GM12878 (cell line): ENCODE measurements at regions not wholly inside any gene's neighbourhood (a gene's known extent, or its start where the extent isn't known, plus 50 kb on each side); places are given as distances from the start of the nearest gene placed in this dataset.

ENCODE experiments used
- ATAC-seq: fragments of 200-7000 bp; cut with Tn5 transposase; 3 replicates; pipeline ENCODE4 v1.9.1; 2020; ENCODE audit warnings: mild to moderate bottlenecking, moderate library complexity
- BruUV-seq: library from RNA; stranded (reverse); fragments of 400-500 nt; replicated peaks from 2 replicates; lab custom pipeline; 2021; lab: Mats Ljungman, UMichigan
- CTCF ChIA-PET: fragments of 300-600 bp; sonication (Branson Sonifier 250); formaldehyde crosslinking; extraction: SDS; loops from one replicate; lab custom pipeline; 2021; ENCODE audit warnings: inconsistent platforms; lab: Yijun Ruan, JAX
- POLR2A ChIA-PET: fragments of 350-600 bp; formaldehyde crosslinking; extraction: SDS; loops from one replicate; lab custom pipeline; 2021; ENCODE audit warnings: inconsistent platforms; lab: Charles Lee
- RAD21 ChIA-PET: fragments of 300-600 bp; sonication (Branson Sonifier 250); formaldehyde crosslinking; loops from one replicate; lab custom pipeline; 2023; ENCODE audit warnings: antibody characterized with exemption; ENCODE audit not compliant: unreplicated experiment; lab: Charles Lee
- SMC1A ChIA-PET: fragments of 300-600 bp; sonication (Branson Sonifier 250); formaldehyde crosslinking; loops from one replicate; lab custom pipeline; 2023; ENCODE audit not compliant: unreplicated experiment, uncharacterized antibody; lab: Charles Lee
- DNase-seq: peaks from one replicate; pipeline ENCODE4 v3.0.0-alpha.2; 2011; ENCODE audit warnings: low read depth, low spot score
- FAIRE-seq: peaks from 3 replicates; lab custom pipeline; 2011; peaks lifted over from hg19 to GRCh38; lab: Jason Lieb, UNC
- H2AFZ ChIP-seq: 2 replicates; pipeline ENCODE4 v1.6.0; 2011; ENCODE audit warnings: low read depth, low read length, control low read depth; ENCODE audit not compliant: control insufficient read depth
- H3K27ac ChIP-seq: 2 replicates; pipeline ENCODE4 v1.5.1; 2011; ENCODE audit warnings: control low read depth; ENCODE audit not compliant: control insufficient read depth, insufficient read depth
- H3K27me3 ChIP-seq, 2 experiments: replicated peaks in 1 of 2; 2 replicates each; pipeline versions ENCODE4 v1.6.0 to v1.6.1; 2011; ENCODE audit warnings: low read length in 1 of 2; ENCODE audit not compliant: control insufficient read depth in 2 of 2, insufficient read depth in 2 of 2
- H3K36me3 ChIP-seq, 2 experiments: 2 replicates each; pipeline ENCODE4 v1.5.1; 2011; ENCODE audit warnings: low read length in 1 of 2; ENCODE audit not compliant: control insufficient read depth in 2 of 2, insufficient read depth in 2 of 2
- H3K4me1 ChIP-seq: 2 replicates; pipeline ENCODE4 v1.6.1; 2011; ENCODE audit warnings: mild to moderate bottlenecking, low read length, moderate library complexity, mixed read lengths; ENCODE audit not compliant: control insufficient read depth, insufficient read depth
- H3K4me2 ChIP-seq: 2 replicates; pipeline ENCODE4 v1.6.0; 2011; ENCODE audit warnings: control low read depth; ENCODE audit not compliant: control insufficient read depth, insufficient read depth
- H3K4me3 ChIP-seq: fragments of 200-600 bp; sonication (generic); 2 replicates; pipeline ENCODE4 v1.5.1; 2016
- H3K79me2 ChIP-seq: 2 replicates; pipeline ENCODE4 v1.6.0; 2011; ENCODE audit warnings: low read length; ENCODE audit not compliant: control insufficient read depth, insufficient read depth
- H3K9ac ChIP-seq: 2 replicates; pipeline ENCODE4 v1.8.0; 2011; ENCODE audit warnings: low read length, control low read depth, mixed read lengths; ENCODE audit not compliant: control insufficient read depth, insufficient read depth
- H3K9me3 ChIP-seq: replicated peaks from 3 replicates; pipeline ENCODE4 v1.5.1; 2011; ENCODE audit warnings: mild to moderate bottlenecking, low read length; ENCODE audit not compliant: control insufficient read depth, insufficient read depth
- H4K20me1 ChIP-seq: 2 replicates; pipeline ENCODE4 v1.6.0; 2011; ENCODE audit not compliant: control insufficient read depth, insufficient read depth
- ASH2L ChIP-seq: fragments of 300-600, 200-600 bp; sonication (generic); IDR thresholded peaks from 2 replicates; pipeline ENCODE4 v1.6.1; 2017; ENCODE audit warnings: low read depth, mild to moderate bottlenecking, borderline replicate concordance
- BCL11A ChIP-seq: IDR thresholded peaks from 2 replicates; pipeline ENCODE4 v1.6.1; 2011; ENCODE audit warnings: low read depth, low read length
- BHLHE40 ChIP-seq, 2 experiments: fragments of 450-650 bp in 1 of 2; IDR thresholded peaks; 2 replicates each; pipeline ENCODE4 v1.6.1; 2011 to 2017; ENCODE audit warnings: low read depth in 2 of 2, borderline replicate concordance in 1 of 2, improper control_type of control experiment in 1 of 2, low read length in 1 of 2, mild to moderate bottlenecking in 1 of 2
- CHD1 ChIP-seq: IDR thresholded peaks from 2 replicates; pipeline ENCODE4 v1.6.1; 2012; ENCODE audit warnings: low read depth, low read length, improper control_type of control experiment
- EED ChIP-seq: sonication (generic); IDR thresholded peaks from 2 replicates; pipeline ENCODE4 v1.6.1; 2016; ENCODE audit warnings: antibody characterized with exemption, low read depth
- ELK1 ChIP-seq: IDR thresholded peaks from 2 replicates; pipeline ENCODE4 v1.6.1; 2012; ENCODE audit warnings: low read depth, low read length, improper control_type of control experiment
- ESRRA ChIP-seq: IDR thresholded peaks from 2 replicates; pipeline ENCODE4 v1.6.1; 2012; ENCODE audit warnings: mild to moderate bottlenecking, low read length, improper control_type of control experiment
- EZH2 ChIP-seq: IDR thresholded peaks from 2 replicates; pipeline ENCODE4 v1.6.1; 2012; ENCODE audit warnings: low read depth, mild to moderate bottlenecking, control low read depth, inconsistent platforms, low read length, borderline replicate concordance; ENCODE audit not compliant: control insufficient read depth
- FOXK2 ChIP-seq: fragments of 450-650 bp; IDR thresholded peaks from 2 replicates; pipeline ENCODE4 v1.6.1; 2017; ENCODE audit warnings: mild to moderate bottlenecking, moderate library complexity
- HDGF ChIP-seq: fragments of 450-650 bp; IDR thresholded peaks from 2 replicates; pipeline ENCODE4 v1.6.1; 2016; ENCODE audit warnings: antibody characterized with exemption
- JUNB ChIP-seq: IDR thresholded peaks from 2 replicates; pipeline ENCODE4 v1.6.1; 2016; ENCODE audit warnings: antibody characterized with exemption, mild to moderate bottlenecking
- MAX ChIP-seq: IDR thresholded peaks from 2 replicates; pipeline ENCODE4 v1.6.1; 2012; ENCODE audit warnings: low read depth, low read length, improper control_type of control experiment
- MTA2 ChIP-seq: fragments of 450-650 bp; IDR thresholded peaks from 2 replicates; pipeline ENCODE4 v1.6.1; 2016; ENCODE audit warnings: low read depth, mild to moderate bottlenecking, moderate library complexity
- NKRF ChIP-seq: fragments of 450-650 bp; conservative IDR thresholded peaks from 2 replicates; pipeline ENCODE4 v1.6.1; 2017; ENCODE audit warnings: mild to moderate bottlenecking, moderate library complexity
- NR2F1 ChIP-seq: fragments of 450-650 bp; conservative IDR thresholded peaks from 2 replicates; pipeline ENCODE4 v1.6.1; 2017; ENCODE audit warnings: mild to moderate bottlenecking
- POLR2A ChIP-seq: IDR thresholded peaks from 2 replicates; pipeline ENCODE4 v1.6.1; 2011; ENCODE audit warnings: low read depth, mild to moderate bottlenecking, low read length
- POLR2AphosphoS2 ChIP-seq: IDR thresholded peaks from 2 replicates; pipeline ENCODE4 v1.6.1; 2011; ENCODE audit warnings: low read depth, mild to moderate bottlenecking, low read length, improper control_type of control experiment, moderate library complexity
- SMAD5 ChIP-seq: IDR thresholded peaks from 2 replicates; pipeline ENCODE4 v1.6.1; 2016; ENCODE audit warnings: antibody characterized with exemption, low read depth
- SREBF1 ChIP-seq: IDR thresholded peaks from 2 replicates; pipeline ENCODE4 v1.6.1; 2012; ENCODE audit warnings: mild to moderate bottlenecking, low read length
- TARDBP ChIP-seq: IDR thresholded peaks from 2 replicates; pipeline ENCODE4 v1.6.1; 2016; ENCODE audit warnings: borderline replicate concordance
- TCF3 ChIP-seq: IDR thresholded peaks from 2 replicates; pipeline ENCODE4 v1.6.1; 2012; ENCODE audit warnings: low read depth, mild to moderate bottlenecking, low read length, borderline replicate concordance; ENCODE audit not compliant: insufficient read depth
- WGBS: methylation state at CpG from one replicate; pipeline ENCODE4 v1.1.6; 2016; ENCODE audit warnings: low lambda C conversion rate; ENCODE audit not compliant: insufficient replicate concordance, insufficient coverage; ENCODE audit errors: missing lambda C conversion rate; 5-methylcytosine and 5-hydroxymethylcytosine counted together
- in situ Hi-C: fragments of 300-500 bp; cut with MboI; formaldehyde crosslinking; loops from 9 replicates; pipeline ENCODE4 v1.14.3; 2018; ENCODE audit warnings: mixed read lengths
- intact Hi-C: fragments of 100-400 bp; cut with micrococcal nuclease; formaldehyde crosslinking; loops from one replicate; pipeline ENCODE4 v1.14.2; 2022; ENCODE audit not compliant: unreplicated experiment

- Histone ChIP-seq H3K9me3 (no peaks in the 10 kb centered on the region), H2AFZ (no peak overlapping the region), H3K27ac (no peak overlapping the region), H3K4me1 (no peaks in the 10 kb centered on the region), H3K4me2 (no peak overlapping the region), H3K36me3 (no peaks in the 10 kb centered on the region), H3K27me3 (no peaks in the 10 kb centered on the region), H3K9ac (no peak overlapping the region), H3K4me3 (no peak overlapping the region), H4K20me1 (no peaks in the 10 kb centered on the region), H3K79me2 (no peaks in the 10 kb centered on the region)
- peak; percentile 79 for ATAC-seq
- no peak for DNase-seq
- POLR2A ChIA-PET = no interaction called here
- WGBS = 0% methylated on average over 1 of the region's 1 CpG
- RAD21 ChIA-PET = interaction anchor here (0.8 to 2.5 kb wide), 6 partner anchors 15 to 230 kb away, joined by 3 to 17 read pairs (median 4); no protein-coding TSS in a partner anchor
- SMC1A ChIA-PET = interaction anchor here (0.7 to 2.6 kb wide), 6 partner anchors 17 to 252 kb away, joined by 3 to 18 read pairs (median 3); no protein-coding TSS in a partner anchor
- BruUV-seq = no TSS peak
- FAIRE-seq = no peak
- CTCF ChIA-PET = interaction anchor here (1.4 to 2.2 kb wide), 4 partner anchors 11 to 111 kb away, joined by 3 to 10 read pairs (median 6); no protein-coding TSS in a partner anchor
- intact Hi-C loops (loop anchor here (5.0 to 10.0 kb wide), 3 partner anchors 68 to 450 kb away; no protein-coding TSS in a partner anchor), in situ Hi-C loops (loop anchor here (10.0 kb wide), 1 partner anchor 390 kb away; no protein-coding TSS in a partner anchor)
- TF ChIP-seq ELK1 = no peak
- peak; percentile 77 for TF ChIP-seq MTA2
- TF ChIP-seq SREBF1 = no peak
- TF ChIP-seq ASH2L = no peak
- no peak for TF ChIP-seq ESRRA
- TF ChIP-seq FOXK2 = no peak
- peak; percentile 74 for TF ChIP-seq NR2F1
- no peak for TF ChIP-seq CHD1
- no peak for TF ChIP-seq NKRF
- TF ChIP-seq JUNB = no peak
- no peak for TF ChIP-seq HDGF
- no peak for TF ChIP-seq EZH2
- no peak for TF ChIP-seq TARDBP
- TF ChIP-seq MAX = no peak
- TF ChIP-seq TCF3 = no peak
- no peak; the same call in 1 of the 2 replicates for TF ChIP-seq BCL11A
- no peak for TF ChIP-seq POLR2A
- 0 out of 4 replicates have a peak, but pooled peaks of 1 of the 2 experiments have one; percentile 36 for TF ChIP-seq BHLHE40 (IDR thresholded peaks at IDR 0.05; ENCODE audit: borderline replicate concordance in 1 of 2, low read depth in 2 of 2, low read length in 1 of 2)
- no peak for TF ChIP-seq SMAD5
- no peak for TF ChIP-seq POLR2AphosphoS2
- no peak for TF ChIP-seq EED
These were observed 142.3 kb downstream of the BARHL2 start for GRCh38 chr1:90574692-90575370.
